SK-N-SH treated with all-trans-retinoic acid at 6 μM for 48 hours (cell line): ENCODE measurements at regions not wholly inside any gene's neighbourhood (a gene's known extent, or its start where the extent isn't known, plus 50 kb on each side); places are given as distances from the start of the nearest gene placed in this dataset.

ENCODE experiments used
- ATAC-seq: fragments of 200-7000 bp; cut with Tn5 transposase; 3 replicates; pipeline ENCODE4 v1.9.1; 2020; ENCODE audit warnings: mild to moderate bottlenecking, moderate library complexity
- ARNTL ChIP-seq: fragments of 450-650 bp; formaldehyde crosslinking; IDR thresholded peaks from 2 replicates; pipeline ENCODE4 v1.5.0; 2020; ENCODE audit warnings: low read depth, mild to moderate bottlenecking, moderate library complexity, borderline replicate concordance
- BACH2 ChIP-seq: fragments of 250-450 bp; sonication (Bioruptor Pico); IDR thresholded peaks from 2 replicates; pipeline ENCODE4 v1.9.0; 2021; ENCODE audit warnings: mild to moderate bottlenecking, borderline replicate concordance
- CSDC2 ChIP-seq: fragments of 250-450 bp; sonication (Bioruptor Pico); IDR thresholded peaks from 2 replicates; pipeline ENCODE4 v1.5.0; 2020; ENCODE audit warnings: mild to moderate bottlenecking, moderate library complexity
- ESRRG ChIP-seq: fragments of 250-450 bp; sonication (Bioruptor Pico); IDR thresholded peaks from 2 replicates; pipeline ENCODE4 v1.6.1; 2021; ENCODE audit warnings: mild to moderate bottlenecking
- GLIS3 ChIP-seq: fragments of 250-450 bp; sonication (Bioruptor Pico); IDR thresholded peaks from 2 replicates; pipeline ENCODE4 v1.5.0; 2020; ENCODE audit warnings: mild to moderate bottlenecking, moderate library complexity
- ISL1 ChIP-seq: fragments of 250-450 bp; sonication (Bioruptor Pico); IDR thresholded peaks from 2 replicates; pipeline ENCODE4 v2.1.2; 2022; ENCODE audit warnings: mild to moderate bottlenecking, moderate library complexity
- OSR1 ChIP-seq: fragments of 250-450 bp; sonication (Bioruptor Pico); IDR thresholded peaks from 2 replicates; pipeline ENCODE4 v1.8.0; 2022; ENCODE audit warnings: moderate library complexity, mild to moderate bottlenecking, inconsistent platforms
- PPARA ChIP-seq: fragments of 250-450 bp; sonication (Bioruptor Pico); IDR thresholded peaks from 2 replicates; pipeline ENCODE4 v1.5.0; 2020; ENCODE audit warnings: mild to moderate bottlenecking, borderline replicate concordance
- RARB ChIP-seq: fragments of 250-450 bp; sonication (Bioruptor Pico); IDR thresholded peaks from 2 replicates; pipeline ENCODE4 v1.8.0; 2021; ENCODE audit warnings: mild to moderate bottlenecking, moderate library complexity
- SNAI2 ChIP-seq: fragments of 250-450 bp; sonication (Bioruptor Pico); IDR thresholded peaks from 2 replicates; pipeline ENCODE4 v1.5.0; 2020; ENCODE audit warnings: mild to moderate bottlenecking, moderate library complexity
- TOX ChIP-seq: fragments of 250-450 bp; sonication (Bioruptor Pico); IDR thresholded peaks from 2 replicates; pipeline ENCODE4 v1.8.0; 2021; ENCODE audit warnings: mild to moderate bottlenecking, moderate library complexity, borderline replicate concordance
- ZC3H10 ChIP-seq: fragments of 250-450 bp; sonication (Bioruptor Pico); IDR thresholded peaks from 2 replicates; pipeline ENCODE4 v1.5.1; 2021; ENCODE audit warnings: mild to moderate bottlenecking, moderate library complexity
- ZFP3 ChIP-seq: fragments of 250-450 bp; sonication (Bioruptor Pico); IDR thresholded peaks from 2 replicates; pipeline ENCODE4 v1.5.0; 2020; ENCODE audit warnings: mild to moderate bottlenecking, moderate library complexity
- ZFP30 ChIP-seq: fragments of 450-650 bp; formaldehyde crosslinking; IDR thresholded peaks from 2 replicates; pipeline ENCODE4 v1.5.0; 2022; ENCODE audit warnings: mild to moderate bottlenecking, moderate library complexity
- ZNF565 ChIP-seq: fragments of 450-650 bp; formaldehyde crosslinking; conservative IDR thresholded peaks from 2 replicates; pipeline ENCODE4 v1.5.0; 2020; ENCODE audit warnings: low read depth, mild to moderate bottlenecking, moderate library complexity
- ZNF70 ChIP-seq: fragments of 450-650 bp; formaldehyde crosslinking; IDR thresholded peaks from 2 replicates; pipeline ENCODE4 v1.5.0; 2020; ENCODE audit warnings: mild to moderate bottlenecking, moderate library complexity
- ZNF8 ChIP-seq: fragments of 450-650 bp; formaldehyde crosslinking; IDR thresholded peaks from 2 replicates; pipeline ENCODE4 v1.5.0; 2020; ENCODE audit warnings: mild to moderate bottlenecking, moderate library complexity
- TF ChIP-seq, protein P1 (sequence below): fragments of 250-450 bp; sonication (Bioruptor Pico); IDR thresholded peaks from 2 replicates; pipeline ENCODE4 v1.5.1; 2020; ENCODE audit warnings: low read depth, mild to moderate bottlenecking, moderate library complexity
- TF ChIP-seq, protein P2 (sequence below): fragments of 250-450 bp; sonication (Bioruptor Pico); IDR thresholded peaks from 2 replicates; pipeline ENCODE4 v1.8.0; 2021; ENCODE audit warnings: low read depth, mild to moderate bottlenecking, moderate library complexity, borderline replicate concordance
- TF ChIP-seq, protein P3 (sequence below): fragments of 250-450 bp; sonication (Bioruptor Pico); IDR thresholded peaks from 2 replicates; pipeline ENCODE4 v1.8.0; 2020; ENCODE audit warnings: mild to moderate bottlenecking, moderate library complexity, borderline replicate concordance
- TF ChIP-seq, protein P4 (sequence below): fragments of 250-450 bp; sonication (Bioruptor Pico); IDR thresholded peaks from 2 replicates; pipeline ENCODE4 v1.5.1; 2021; ENCODE audit warnings: mild to moderate bottlenecking, moderate library complexity

DNA sequence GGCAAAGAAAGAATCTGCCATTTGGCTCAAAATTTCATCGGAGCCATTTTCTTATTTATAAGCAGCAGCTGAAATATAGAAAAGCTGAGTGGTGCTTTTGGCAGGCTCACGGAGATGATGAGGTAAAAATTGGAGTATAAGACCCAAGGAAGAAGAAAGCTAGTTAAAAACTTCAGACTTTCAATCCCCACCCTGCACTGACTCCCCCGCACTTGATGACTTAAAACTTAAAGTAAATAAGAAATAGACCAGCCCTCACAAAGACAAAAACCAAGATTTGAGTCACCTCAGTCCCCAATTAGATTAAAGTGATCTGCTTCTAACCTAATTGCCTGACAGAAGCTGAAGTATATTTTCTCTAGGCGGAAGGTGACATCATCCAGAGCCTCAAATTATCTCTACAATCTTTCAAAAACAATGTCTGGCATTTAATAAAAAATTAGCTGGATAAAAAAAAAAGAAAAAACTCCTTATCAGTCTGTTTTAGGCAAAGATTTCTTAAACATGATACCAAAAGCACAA lies 124.0 kb upstream of the PJA2 start (continued):
- TF ChIP-seq, protein P1, sequence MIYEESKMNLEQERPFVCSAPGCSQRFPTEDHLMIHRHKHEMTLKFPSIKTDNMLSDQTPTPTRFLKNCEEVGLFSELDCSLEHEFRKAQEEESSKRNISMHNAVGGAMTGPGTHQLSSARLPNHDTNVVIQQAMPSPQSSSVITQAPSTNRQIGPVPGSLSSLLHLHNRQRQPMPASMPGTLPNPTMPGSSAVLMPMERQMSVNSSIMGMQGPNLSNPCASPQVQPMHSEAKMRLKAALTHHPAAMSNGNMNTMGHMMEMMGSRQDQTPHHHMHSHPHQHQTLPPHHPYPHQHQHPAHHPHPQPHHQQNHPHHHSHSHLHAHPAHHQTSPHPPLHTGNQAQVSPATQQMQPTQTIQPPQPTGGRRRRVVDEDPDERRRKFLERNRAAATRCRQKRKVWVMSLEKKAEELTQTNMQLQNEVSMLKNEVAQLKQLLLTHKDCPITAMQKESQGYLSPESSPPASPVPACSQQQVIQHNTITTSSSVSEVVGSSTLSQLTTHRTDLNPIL: peak; percentile 99
- no peak for TF ChIP-seq RARB (CRISPR knock-in tag)
- 0 out of 2 replicates have a peak, but pooled peaks have one; percentile 47 for TF ChIP-seq ESRRG (CRISPR knock-in tag)

DNA sequence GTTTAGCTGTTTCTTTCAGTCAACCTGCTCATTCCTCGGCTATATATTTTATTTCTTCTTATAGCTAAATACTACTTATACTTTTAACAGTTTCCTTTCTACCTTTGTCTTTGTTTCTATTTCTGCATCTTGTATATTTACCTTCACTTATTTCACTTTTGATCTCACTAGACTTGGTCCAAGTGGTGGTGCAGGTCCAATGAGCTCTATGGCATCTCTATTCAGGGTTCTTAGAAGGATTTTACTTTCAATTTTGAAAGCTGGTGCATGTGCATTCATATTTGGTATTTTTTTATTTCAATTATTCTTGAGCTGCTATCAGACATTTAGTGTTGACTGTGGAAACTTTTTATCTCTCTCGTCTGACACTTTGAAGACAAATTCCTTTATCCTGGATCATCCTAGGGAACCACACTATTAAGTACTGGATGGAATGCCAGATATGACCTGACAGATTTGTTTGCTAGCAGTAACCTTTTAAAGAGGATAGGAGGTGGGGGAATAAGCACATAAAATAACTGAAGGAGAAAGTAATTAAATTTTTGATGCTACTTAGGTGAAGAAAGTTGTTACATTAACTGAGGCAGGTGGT lies 123.1 kb upstream of the PJA2 start:
- TF ChIP-seq ARNTL (CRISPR knock-in tag) (no peak), RARB (CRISPR knock-in tag) (no peak), ISL1 (CRISPR knock-in tag) (peak; percentile 87)
- ATAC-seq: peak; percentile 83

DNA sequence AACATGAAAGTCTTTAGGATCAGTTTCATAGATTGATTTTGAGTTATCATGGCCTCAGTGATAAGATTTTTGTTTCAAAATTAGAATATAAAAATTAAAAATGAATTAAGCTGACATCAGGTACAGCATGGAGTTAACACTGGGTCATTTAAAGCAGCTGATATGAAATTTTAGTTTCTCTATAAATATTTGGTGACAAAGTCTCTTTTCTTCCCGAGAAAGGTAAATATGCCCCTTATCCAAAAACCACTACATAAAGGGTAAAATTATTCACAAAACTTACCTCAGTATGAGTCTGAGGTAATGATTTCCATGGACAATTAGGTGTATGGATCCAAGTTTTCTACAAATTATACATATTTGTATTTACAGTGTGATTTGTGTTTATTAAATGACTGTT lies 121.5 kb upstream of the PJA2 start:
- no peak for ATAC-seq
- TF ChIP-seq GLIS3 (no peak), ZNF8 (CRISPR knock-in tag) (no peak), ZNF70 (no peak), BACH2 (no peak), CSDC2 (CRISPR knock-in tag) (no peak), ZFP30 (CRISPR knock-in tag) (no peak), ARNTL (CRISPR knock-in tag) (no peak), ISL1 (CRISPR knock-in tag) (no peak)
- TF ChIP-seq, protein P2, sequence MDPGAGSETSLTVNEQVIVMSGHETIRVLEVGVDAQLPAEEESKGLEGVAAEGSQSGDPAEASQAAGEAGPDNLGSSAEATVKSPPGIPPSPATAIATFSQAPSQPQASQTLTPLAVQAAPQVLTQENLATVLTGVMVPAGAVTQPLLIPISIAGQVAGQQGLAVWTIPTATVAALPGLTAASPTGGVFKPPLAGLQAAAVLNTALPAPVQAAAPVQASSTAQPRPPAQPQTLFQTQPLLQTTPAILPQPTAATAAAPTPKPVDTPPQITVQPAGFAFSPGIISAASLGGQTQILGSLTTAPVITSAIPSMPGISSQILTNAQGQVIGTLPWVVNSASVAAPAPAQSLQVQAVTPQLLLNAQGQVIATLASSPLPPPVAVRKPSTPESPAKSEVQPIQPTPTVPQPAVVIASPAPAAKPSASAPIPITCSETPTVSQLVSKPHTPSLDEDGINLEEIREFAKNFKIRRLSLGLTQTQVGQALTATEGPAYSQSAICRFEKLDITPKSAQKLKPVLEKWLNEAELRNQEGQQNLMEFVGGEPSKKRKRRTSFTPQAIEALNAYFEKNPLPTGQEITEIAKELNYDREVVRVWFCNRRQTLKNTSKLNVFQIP (CRISPR knock-in tag): no peak

DNA sequence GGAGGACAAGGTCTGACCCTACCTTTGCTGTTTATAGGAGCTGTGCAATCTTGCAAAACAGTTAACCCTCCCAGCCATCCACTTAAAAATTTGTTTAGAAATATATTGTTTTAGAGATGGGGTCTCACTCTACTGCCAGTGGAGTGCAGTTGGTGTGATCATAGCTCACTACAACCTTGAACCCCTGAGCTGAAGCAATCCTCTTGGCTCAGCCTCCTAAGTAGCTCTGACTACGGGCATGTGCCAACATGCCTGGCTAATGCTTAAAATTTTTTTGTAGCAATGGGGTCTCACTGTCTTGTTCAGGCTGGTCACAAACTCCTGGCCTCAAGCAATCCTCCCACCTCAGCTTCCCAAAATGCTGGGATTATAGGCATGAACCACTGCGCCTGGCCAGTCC lies 120.2 kb upstream of the PJA2 start:
- no peak for ATAC-seq
- no peak for TF ChIP-seq PPARA
- TF ChIP-seq, protein P3, sequence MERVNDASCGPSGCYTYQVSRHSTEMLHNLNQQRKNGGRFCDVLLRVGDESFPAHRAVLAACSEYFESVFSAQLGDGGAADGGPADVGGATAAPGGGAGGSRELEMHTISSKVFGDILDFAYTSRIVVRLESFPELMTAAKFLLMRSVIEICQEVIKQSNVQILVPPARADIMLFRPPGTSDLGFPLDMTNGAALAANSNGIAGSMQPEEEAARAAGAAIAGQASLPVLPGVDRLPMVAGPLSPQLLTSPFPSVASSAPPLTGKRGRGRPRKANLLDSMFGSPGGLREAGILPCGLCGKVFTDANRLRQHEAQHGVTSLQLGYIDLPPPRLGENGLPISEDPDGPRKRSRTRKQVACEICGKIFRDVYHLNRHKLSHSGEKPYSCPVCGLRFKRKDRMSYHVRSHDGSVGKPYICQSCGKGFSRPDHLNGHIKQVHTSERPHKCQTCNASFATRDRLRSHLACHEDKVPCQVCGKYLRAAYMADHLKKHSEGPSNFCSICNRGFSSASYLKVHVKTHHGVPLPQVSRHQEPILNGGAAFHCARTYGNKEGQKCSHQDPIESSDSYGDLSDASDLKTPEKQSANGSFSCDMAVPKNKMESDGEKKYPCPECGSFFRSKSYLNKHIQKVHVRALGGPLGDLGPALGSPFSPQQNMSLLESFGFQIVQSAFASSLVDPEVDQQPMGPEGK (CRISPR knock-in tag): no peak
- no peak for TF ChIP-seq TOX
- TF ChIP-seq ZFP3 (CRISPR knock-in tag): no peak
- TF ChIP-seq CSDC2 (CRISPR knock-in tag): no peak
- no peak for TF ChIP-seq RARB (CRISPR knock-in tag)
- TF ChIP-seq GLIS3: no peak
- no peak for TF ChIP-seq ZNF565 (CRISPR knock-in tag)
- no peak for TF ChIP-seq ZNF8 (CRISPR knock-in tag)
- TF ChIP-seq, protein P4, sequence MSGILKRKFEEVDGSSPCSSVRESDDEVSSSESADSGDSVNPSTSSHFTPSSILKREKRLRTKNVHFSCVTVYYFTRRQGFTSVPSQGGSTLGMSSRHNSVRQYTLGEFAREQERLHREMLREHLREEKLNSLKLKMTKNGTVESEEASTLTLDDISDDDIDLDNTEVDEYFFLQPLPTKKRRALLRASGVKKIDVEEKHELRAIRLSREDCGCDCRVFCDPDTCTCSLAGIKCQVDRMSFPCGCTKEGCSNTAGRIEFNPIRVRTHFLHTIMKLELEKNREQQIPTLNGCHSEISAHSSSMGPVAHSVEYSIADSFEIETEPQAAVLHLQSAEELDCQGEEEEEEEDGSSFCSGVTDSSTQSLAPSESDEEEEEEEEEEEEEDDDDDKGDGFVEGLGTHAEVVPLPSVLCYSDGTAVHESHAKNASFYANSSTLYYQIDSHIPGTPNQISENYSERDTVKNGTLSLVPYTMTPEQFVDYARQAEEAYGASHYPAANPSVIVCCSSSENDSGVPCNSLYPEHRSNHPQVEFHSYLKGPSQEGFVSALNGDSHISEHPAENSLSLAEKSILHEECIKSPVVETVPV (CRISPR knock-in tag): no peak
- no peak for TF ChIP-seq OSR1 (CRISPR knock-in tag)
- no peak for TF ChIP-seq BACH2
- no peak for TF ChIP-seq ZC3H10 (CRISPR knock-in tag)
- TF ChIP-seq ZFP30 (CRISPR knock-in tag): no peak
- TF ChIP-seq ISL1 (CRISPR knock-in tag): no peak
- TF ChIP-seq ESRRG (CRISPR knock-in tag): no peak
- no peak for TF ChIP-seq SNAI2 (CRISPR knock-in tag)
- TF ChIP-seq, protein P1: no peak
- TF ChIP-seq, protein P2 (CRISPR knock-in tag): no peak
- TF ChIP-seq, all 23 proteins: peak for 0
